Caco-2 (cell line): ENCODE measurements at regions not wholly inside any gene's neighbourhood (a gene's known extent, or its start where the extent isn't known, plus 50 kb on each side); places are given as distances from the start of the nearest gene placed in this dataset.

ENCODE experiments used
- BruUV-seq: library from RNA; stranded (reverse); fragments of 400-500 nt; replicated peaks from 2 replicates; lab custom pipeline; 2021; lab: Mats Ljungman, UMichigan
- CTCF ChIA-PET: fragments of 300-600 bp; sonication (Branson Sonifier 250); formaldehyde crosslinking; loops from one replicate; lab custom pipeline; 2022; ENCODE audit warnings: antibody characterized with exemption; lab: Charles Lee
- POLR2A ChIA-PET: fragments of 300-600 bp; sonication (Branson Sonifier 250); formaldehyde crosslinking; loops from one replicate; lab custom pipeline; 2022; ENCODE audit warnings: antibody characterized with exemption; lab: Charles Lee
- DNase-seq, 2 experiments: peaks; one replicate each; pipeline versions ENCODE4 v3.0.0 to v3.0.0-alpha.2; 2020 to 2022
- H3K27me3 ChIP-seq: replicated peaks from 2 replicates; pipeline ENCODE4 v1.6.0; 2011; ENCODE audit warnings: low read length; ENCODE audit not compliant: control insufficient read depth, insufficient read depth
- H3K36me3 ChIP-seq: 2 replicates; pipeline ENCODE4 v1.5.1; 2011; ENCODE audit warnings: low read length; ENCODE audit not compliant: control insufficient read depth, insufficient read depth
- H3K4me1 ChIP-seq: fragments of 250-450 bp; sonication (Bioruptor Pico); 2 replicates; pipeline ENCODE4 v1.5.1; 2020; ENCODE audit warnings: mild to moderate bottlenecking
- H3K4me3 ChIP-seq: 2 replicates; pipeline ENCODE4 v1.5.1; 2011; ENCODE audit warnings: low read depth, mild to moderate bottlenecking, control low read depth, low read length
- H3K9me3 ChIP-seq: fragments of 250-450 bp; sonication (Bioruptor Pico); 2 replicates; pipeline ENCODE4 v1.5.1; 2020; ENCODE audit warnings: mild to moderate bottlenecking, moderate library complexity
- H3K27ac Mint-ChIP-seq: one replicate; pipeline ENCODE4 v1.8.0; 2022; ENCODE audit warnings: mixed read lengths; ENCODE audit not compliant: unreplicated experiment
- H3K27me3 Mint-ChIP-seq: one replicate; pipeline ENCODE4 v1.8.0; 2022; ENCODE audit warnings: mixed read lengths; ENCODE audit not compliant: insufficient read depth, unreplicated experiment
- H3K36me3 Mint-ChIP-seq: one replicate; pipeline ENCODE4 v1.8.0; 2022; ENCODE audit warnings: mild to moderate bottlenecking, mixed read lengths; ENCODE audit not compliant: insufficient read depth, unreplicated experiment
- H3K4me1 Mint-ChIP-seq: one replicate; pipeline ENCODE4 v1.8.0; 2022; ENCODE audit warnings: low read depth, mixed read lengths; ENCODE audit not compliant: unreplicated experiment
- H3K4me3 Mint-ChIP-seq: one replicate; pipeline ENCODE4 v1.8.0; 2022; ENCODE audit warnings: mild to moderate bottlenecking, moderate library complexity, mixed read lengths; ENCODE audit not compliant: unreplicated experiment
- H3K9me3 Mint-ChIP-seq: one replicate; pipeline ENCODE4 v1.8.0; 2022; ENCODE audit warnings: mixed read lengths; ENCODE audit not compliant: unreplicated experiment
- CTCF ChIP-seq, 2 experiments: fragments of 200-600 bp in 1 of 2; IDR thresholded peaks; 1 replicate in 1 of 2; 2 replicates in 1 of 2; pipeline versions ENCODE4 v1.5.1 to v1.8.0; 2011 to 2022; ENCODE audit warnings: antibody characterized with exemption in 1 of 2, control low read depth in 1 of 2, inconsistent platforms in 1 of 2, low read depth in 1 of 2, low read length in 1 of 2, mild to moderate bottlenecking in 1 of 2, moderate library complexity in 1 of 2; ENCODE audit not compliant: insufficient read depth in 1 of 2, severe bottlenecking in 1 of 2, unreplicated experiment in 1 of 2
- intact Hi-C: fragments of 100-400 bp; cut with micrococcal nuclease; formaldehyde crosslinking; loops from one replicate; pipeline ENCODE4 v1.10.0; 2022; ENCODE audit not compliant: unreplicated experiment

- no peak overlapping the region for H3K4me3 Mint-ChIP-seq
- no peak for TF ChIP-seq CTCF (IDR thresholded peaks at IDR 0.05; ENCODE audit: insufficient read depth in 1 of 2, low read depth in 1 of 2, low read length in 1 of 2, severe bottlenecking in 1 of 2, unreplicated experiment in 1 of 2)
- H3K27ac Mint-ChIP-seq: no peak overlapping the region
- intact Hi-C loops: no loop called here
- no peaks in the 10 kb centered on the region for H3K9me3 Mint-ChIP-seq
- no peaks in the 10 kb centered on the region for H3K36me3 Mint-ChIP-seq
- POLR2A ChIA-PET: no interaction called here
- Histone ChIP-seq H3K4me3 (no peak overlapping the region), H3K9me3 (no peaks in the 10 kb centered on the region), H3K36me3 (no peaks in the 10 kb centered on the region), H3K27me3 (no peaks in the 10 kb centered on the region), H3K4me1 (no peaks in the 10 kb centered on the region)
- CTCF ChIA-PET: no interaction called here
- DNase-seq: no peak
- no peaks in the 10 kb centered on the region for H3K4me1 Mint-ChIP-seq
- no TSS peak for BruUV-seq
- no peaks in the 10 kb centered on the region for H3K27me3 Mint-ChIP-seq
Measured at GRCh38 chrX:142359331-142359730, 154.2 kb upstream of the MAGEC2 start.

DNA sequence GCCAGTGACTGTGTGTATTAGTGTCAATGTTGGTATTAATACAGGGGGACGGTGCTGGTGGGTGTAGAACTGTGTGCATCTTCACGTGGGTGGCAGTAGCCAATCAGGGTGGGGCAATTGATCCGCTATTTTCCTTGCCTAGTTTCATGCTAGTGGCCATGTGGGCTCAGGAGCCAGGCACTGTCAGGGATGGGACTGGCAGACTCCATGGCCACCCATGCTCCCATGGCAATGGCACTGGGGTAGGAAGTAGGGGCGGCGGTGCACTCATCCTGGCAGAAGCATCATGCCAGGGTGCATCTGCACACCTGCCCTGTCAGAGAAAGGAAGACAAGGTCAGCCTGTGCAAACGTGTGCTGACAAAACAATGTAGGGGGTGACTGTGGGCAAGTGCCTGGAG lies 122.1 kb upstream of the MAGEC2 start:
- H3K4me3 Mint-ChIP-seq: no peak overlapping the region
- ChIA-PET CTCF (no interaction called here), POLR2A (no interaction called here)
- H3K9me3 Mint-ChIP-seq: peaks cover 9% of the 10 kb centered on the region
- H3K27me3 ChIP-seq: no peaks in the 10 kb centered on the region
- H3K36me3 ChIP-seq: no peaks in the 10 kb centered on the region
- H3K4me3 ChIP-seq: no peak overlapping the region
- H3K4me1 Mint-ChIP-seq: no peaks in the 10 kb centered on the region
- TF ChIP-seq CTCF (IDR thresholded peaks at IDR 0.05; ENCODE audit: insufficient read depth in 1 of 2, low read depth in 1 of 2, low read length in 1 of 2, severe bottlenecking in 1 of 2, unreplicated experiment in 1 of 2): no peak
- H3K36me3 Mint-ChIP-seq: no peaks in the 10 kb centered on the region
- intact Hi-C loops: no loop called here
- DNase-seq: no peak
- no peaks in the 10 kb centered on the region for H3K9me3 ChIP-seq
- no peak overlapping the region for H3K27ac Mint-ChIP-seq
- no TSS peak for BruUV-seq
- no peaks in the 10 kb centered on the region for H3K27me3 Mint-ChIP-seq
- H3K4me1 ChIP-seq: no peaks in the 10 kb centered on the region

- Mint-ChIP-seq H3K9me3 (no peaks in the 10 kb centered on the region), H3K27ac (no peak overlapping the region), H3K27me3 (no peaks in the 10 kb centered on the region), H3K36me3 (no peaks in the 10 kb centered on the region), H3K4me3 (no peak overlapping the region), H3K4me1 (no peaks in the 10 kb centered on the region)
- no peaks in the 10 kb centered on the region for H3K27me3 ChIP-seq
- POLR2A ChIA-PET: no interaction called here
- no peak for DNase-seq
- no peak for TF ChIP-seq CTCF (IDR thresholded peaks at IDR 0.05; ENCODE audit: insufficient read depth in 1 of 2, low read depth in 1 of 2, low read length in 1 of 2, severe bottlenecking in 1 of 2, unreplicated experiment in 1 of 2)
- no TSS peak for BruUV-seq
- no peak overlapping the region for H3K4me3 ChIP-seq
- no peaks in the 10 kb centered on the region for H3K9me3 ChIP-seq
- no peaks in the 10 kb centered on the region for H3K36me3 ChIP-seq
- intact Hi-C loops: no loop called here
- CTCF ChIA-PET: no interaction called here
- no peaks in the 10 kb centered on the region for H3K4me1 ChIP-seq
Measured at GRCh38 chrX:142312591-142312990, 107.5 kb upstream of the MAGEC2 start.
